CD4-positive, alpha-beta T cell treated with Interferon gamma for 1 hour (primary cell): ENCODE measurements at regions not wholly inside any gene's neighbourhood (a gene's known extent, or its start where the extent isn't known, plus 50 kb on each side); places are given as distances from the start of the nearest gene placed in this dataset.
"Not testable (repeated sequence)": the region's sequence is repeated elsewhere in the genome, so short reads cannot be mapped to it uniquely, and the experiment has no call there.

Source experiments
- DNase-seq: peaks from one replicate; pipeline ENCODE4 v3.0.0-alpha.2; 2020

DNA sequence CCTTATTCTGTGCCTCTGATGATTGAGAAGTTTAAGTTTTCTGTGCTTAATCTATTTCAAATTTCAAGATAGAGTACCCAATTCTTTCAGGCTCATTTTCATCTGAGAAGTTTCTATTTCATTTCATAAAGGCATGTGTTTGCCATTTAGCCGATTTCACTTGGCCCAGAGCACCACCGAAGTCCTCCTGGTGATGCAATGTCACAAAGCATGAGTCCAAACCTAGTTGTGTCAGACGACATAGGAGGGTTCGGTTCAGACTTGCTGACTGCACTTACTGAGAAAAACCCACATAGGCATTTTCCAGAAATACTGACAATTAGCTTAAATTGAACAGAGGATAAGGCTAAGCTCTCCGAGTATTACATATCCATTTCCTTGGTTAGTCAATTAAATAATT lies 152.4 kb upstream of the FAR2 start:
- DNase-seq: no peak

GRCh38 chr12:28998662-28999120 lies 150.4 kb upstream of the FAR2 start:
- DNase-seq: no peak

DNA sequence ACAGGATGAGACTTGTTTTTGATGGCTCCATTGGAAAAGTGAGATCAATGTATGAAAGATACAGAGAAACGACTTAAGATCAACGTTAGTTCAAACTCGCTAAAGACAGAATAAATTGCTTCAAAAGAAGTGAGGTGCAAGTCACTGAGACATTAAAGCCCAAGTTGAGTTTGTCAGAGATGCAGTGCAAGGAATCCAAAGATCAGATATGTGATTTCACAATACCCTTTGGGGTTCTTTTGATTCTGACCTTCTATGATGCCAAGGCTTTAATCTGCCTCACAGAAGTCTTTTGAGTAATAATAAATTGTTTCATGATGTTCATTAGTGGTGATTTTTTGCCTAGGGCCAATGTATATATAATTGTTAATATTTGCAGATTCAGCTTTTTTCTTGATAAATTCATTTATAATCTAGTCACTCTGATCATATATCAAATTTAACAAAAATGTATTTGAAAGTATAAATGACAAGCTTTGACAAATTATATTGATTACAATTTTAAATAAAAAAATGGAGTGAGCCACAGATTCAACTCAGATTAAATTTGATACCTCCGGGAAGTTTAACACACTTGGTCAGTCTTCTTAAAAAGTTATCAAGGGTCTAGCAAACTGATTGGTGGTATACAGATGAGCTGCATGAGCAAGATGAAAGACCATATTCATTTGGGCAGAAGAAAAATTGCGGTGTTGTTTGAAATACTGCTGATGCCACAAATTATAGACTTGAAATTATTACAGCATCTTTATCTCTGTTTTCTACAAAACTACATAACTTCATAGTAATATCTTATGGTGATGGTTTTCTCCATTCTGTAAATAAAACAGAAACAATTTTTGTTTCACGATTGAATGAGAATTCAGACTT lies 144.8 kb upstream of the FAR2 start:
- no peak for DNase-seq

DNA sequence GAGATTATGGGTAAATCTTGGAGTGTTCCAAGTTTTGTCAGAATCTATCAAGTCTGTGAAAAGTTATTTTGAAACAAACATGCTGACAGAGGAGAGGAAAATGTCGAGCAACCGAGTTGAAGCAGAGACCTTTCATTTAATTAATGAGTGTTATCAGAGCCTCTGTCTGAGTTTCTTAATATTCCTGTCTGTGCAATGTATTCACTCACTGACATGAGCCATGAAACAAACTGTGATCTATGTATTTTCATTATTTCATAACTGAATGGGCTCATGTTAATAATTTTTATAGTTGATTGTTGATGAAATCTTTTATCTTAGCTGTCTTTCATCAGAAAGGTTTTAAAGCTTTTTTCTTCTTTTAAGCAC lies 144.2 kb upstream of the FAR2 start:
- no peak for DNase-seq

GRCh38 chr12:29008786-29009185 lies 140.3 kb upstream of the FAR2 start:
- DNase-seq: no peak

DNA sequence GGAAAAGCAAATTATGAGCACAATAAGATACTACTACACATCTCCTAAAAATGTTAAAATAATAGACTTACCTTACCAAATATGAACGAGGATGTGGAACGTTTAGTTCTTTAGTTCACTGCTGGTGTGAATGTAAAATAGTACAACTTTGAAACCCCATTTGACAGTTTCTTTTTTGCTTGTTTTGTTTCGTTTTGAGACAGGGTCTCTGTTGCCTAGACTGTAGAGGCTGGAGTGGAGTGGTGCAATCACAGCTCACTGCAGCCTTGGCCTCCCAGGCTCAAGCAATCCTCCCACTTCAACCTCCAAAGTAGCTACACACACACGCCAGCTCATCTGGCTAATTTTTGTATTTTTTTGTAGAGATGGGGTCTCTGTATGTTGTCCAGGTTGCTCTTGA lies 136.4 kb upstream of the FAR2 start:
- no peak for DNase-seq

DNA sequence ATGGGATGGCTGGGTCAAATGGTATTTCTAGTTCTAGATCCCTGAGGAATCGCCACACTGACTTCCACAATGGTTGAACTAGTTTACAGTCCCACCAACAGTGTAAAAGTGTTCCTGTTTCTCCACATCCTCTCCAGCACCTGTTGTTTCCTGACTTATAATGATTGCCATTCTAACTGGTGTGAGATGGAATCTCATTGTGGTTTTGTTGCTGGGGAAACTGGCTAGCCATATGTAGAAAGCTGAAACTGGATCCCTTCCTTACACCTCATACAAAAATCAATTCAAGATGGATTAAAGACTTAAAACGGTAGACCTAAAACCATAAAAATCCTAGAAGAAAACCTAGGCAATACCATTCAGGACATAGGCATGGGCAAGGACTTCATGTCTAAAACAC lies 131.5 kb upstream of the FAR2 start:
- not testable (repeated sequence) for DNase-seq

DNA sequence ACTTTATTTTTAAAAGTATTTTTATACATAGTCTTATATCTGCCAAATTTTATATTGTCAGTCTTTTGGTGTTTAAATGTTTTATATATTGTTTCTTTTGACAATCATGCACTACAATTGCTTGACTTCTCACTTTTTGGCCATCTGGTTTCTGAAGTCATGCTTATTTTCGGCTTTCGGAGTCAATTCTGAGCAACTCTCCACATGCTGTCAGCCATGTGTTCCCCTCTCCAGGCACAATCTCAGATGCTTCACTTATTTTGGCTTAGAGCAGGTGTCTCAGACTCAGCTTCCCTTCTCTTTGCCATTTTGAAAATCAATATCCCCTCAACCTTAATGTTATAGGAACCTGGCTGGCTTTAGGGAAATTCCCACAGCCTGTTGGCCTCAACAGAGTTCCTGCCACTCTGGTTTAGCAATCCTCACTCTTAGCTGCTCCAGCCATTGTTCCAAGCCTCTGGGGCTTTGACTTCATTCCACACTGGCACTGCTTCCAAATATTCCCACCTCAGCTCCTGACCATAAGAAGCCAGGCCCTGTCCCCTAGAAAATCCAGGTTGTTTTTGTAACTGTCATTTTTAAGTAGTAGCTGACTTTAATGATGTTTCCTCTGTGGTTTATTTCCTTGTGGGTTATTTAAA lies 125.5 kb upstream of the FAR2 start:
- no peak for DNase-seq

DNA sequence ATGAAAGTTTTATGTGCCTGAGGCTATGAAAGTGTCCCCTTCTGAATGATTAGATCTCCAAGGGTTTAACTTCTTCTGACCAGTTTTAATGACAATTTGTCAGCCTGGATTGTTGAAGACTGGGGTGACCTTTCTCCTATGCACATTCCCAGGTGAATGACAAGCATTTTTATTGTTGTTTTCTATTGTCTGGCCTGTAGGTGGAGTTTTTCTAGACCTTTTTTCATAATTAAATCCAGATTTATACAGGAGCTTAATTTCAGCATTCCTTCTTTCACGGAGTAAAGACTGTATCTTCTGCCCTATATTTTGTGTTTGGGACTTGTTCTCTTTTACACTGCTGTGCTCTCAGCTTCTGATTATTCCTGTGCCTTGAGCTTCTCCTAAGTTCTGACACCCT lies 125.0 kb upstream of the FAR2 start:
- DNase-seq: no peak

DNA sequence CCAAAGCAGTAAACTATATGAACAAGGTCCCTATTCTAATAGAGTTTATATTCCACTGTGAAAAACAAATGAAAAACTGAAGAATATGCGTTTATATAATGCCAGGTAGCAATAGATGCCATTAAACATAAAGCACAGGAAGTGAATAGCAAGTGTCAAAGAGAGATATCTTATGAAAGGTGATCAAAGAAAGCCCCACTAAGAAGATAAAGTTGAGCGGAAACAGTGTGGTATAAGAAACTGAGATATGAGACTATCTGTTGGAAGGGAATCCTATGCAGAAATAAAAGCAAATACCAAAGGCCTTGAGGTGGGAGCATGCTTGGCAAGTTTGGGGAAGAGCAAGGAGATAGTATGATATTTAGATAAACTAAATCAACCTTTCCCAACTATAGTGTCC lies 123.1 kb upstream of the FAR2 start:
- DNase-seq: no peak

GRCh38 chr12:29026419-29026818 lies 122.7 kb upstream of the FAR2 start:
- no peak for DNase-seq

GRCh38 chr12:29029484-29029883 lies 119.6 kb upstream of the FAR2 start:
- DNase-seq: not testable (repeated sequence)

- no peak for DNase-seq
Observed at GRCh38 chr12:29030006-29030405, 119.1 kb upstream of the FAR2 start.

GRCh38 chr12:29032446-29032845 lies 116.6 kb upstream of the FAR2 start:
- no peak for DNase-seq

- DNase-seq: no peak
Observed at GRCh38 chr12:29033519-29033918, 115.6 kb upstream of the FAR2 start.

- no peak for DNase-seq
Observed at GRCh38 chr12:29035112-29035511, 114.0 kb upstream of the FAR2 start.

DNA sequence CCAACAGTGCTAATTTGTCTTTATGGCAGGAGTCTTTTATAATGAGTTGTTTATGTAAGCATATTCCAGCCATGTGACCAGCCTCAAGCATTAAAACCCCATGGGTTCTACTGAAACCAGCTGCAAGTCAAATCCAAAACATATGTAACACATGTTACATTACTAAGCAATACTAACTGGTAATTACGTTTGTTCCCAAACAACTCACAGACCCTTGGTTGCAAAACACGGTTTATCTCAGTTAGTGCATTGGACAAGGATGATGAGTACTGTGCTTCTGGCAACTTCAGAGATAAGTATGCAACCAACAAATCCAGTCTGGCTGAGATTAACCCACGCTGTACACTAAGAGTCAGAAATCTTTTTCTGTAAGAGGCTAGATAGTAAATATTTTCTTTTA lies 110.1 kb upstream of the FAR2 start:
- no peak for DNase-seq

- no peak for DNase-seq
Observed at GRCh38 chr12:29041621-29042020, 107.5 kb upstream of the FAR2 start.

- no peak for DNase-seq
Observed at GRCh38 chr12:29043069-29043468, 106.0 kb upstream of the FAR2 start.

DNA sequence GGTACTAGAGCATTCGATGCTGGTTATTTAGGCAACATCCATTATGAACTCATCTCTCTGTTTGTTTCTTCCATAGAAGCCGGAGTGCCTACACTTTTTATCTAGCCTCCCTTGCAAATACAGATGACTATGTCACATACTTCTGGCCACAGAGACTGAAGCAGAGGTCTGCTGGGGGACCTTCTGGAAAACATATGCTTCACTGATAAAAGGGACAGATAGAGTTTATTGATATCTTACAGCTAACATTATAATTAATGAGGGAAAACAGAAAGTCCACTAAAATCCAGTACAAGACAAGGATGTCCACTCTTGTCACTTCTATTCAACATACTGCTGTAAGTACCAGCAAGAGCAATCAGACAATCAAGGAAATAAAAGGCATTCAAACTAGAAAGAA lies 104.3 kb upstream of the FAR2 start:
- DNase-seq: no peak

DNA sequence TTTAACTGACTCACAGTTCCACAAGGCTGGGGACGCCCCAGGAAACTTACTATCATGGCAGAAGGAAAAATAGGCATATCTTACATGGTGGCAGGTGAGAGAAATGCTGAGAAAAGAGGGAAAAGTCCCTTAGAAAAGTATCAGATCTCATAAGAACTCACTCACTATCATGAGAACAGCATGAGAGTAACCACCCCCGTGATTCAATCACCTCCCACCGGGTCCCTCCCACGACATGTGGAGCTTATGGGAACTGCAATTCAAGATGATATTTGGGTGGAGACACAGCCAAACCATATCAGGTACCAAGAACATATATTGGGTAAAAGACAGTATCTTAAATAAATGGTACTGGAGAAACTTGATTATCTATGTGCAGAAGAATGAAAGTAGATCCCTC lies 100.3 kb upstream of the FAR2 start:
- DNase-seq: no peak

GRCh38 chr12:29050503-29050902 lies 98.6 kb upstream of the FAR2 start:
- DNase-seq: no peak

DNA sequence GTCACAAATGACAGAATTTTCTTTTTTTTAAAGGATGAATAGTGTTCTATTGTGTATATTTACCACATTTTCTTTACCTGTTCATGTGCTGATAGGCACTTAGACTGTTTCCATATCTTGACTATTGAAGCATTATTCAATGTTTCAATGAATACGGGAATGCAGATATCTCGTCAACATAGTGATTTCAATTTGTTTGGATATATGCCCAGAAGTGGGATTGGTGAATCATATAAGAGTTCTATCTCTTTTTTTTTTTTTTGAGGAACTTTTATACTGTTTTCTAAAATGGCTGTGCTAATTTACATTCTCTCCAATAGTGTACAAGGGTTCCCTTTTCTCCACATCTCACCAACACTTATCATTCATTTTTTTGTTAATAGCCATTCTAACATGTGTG lies 97.9 kb upstream of the FAR2 start:
- DNase-seq: no peak

DNA sequence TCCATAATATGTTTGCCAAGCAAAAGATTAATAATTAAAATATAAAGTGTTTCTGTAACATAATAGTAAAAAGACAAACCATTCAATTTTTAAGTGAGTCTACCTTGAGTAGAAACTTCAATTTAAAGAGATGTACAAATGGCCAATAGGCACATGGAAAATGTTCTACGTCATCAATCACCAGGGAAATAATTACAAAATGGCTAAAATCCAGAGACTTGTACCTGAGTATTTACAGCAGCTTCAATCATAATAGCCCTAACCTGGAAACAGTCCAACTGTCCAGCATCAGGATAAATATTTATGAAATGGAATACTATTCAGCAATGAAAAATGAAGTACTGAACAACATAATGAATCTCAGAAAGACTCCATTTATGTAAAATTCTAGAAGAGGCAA lies 95.5 kb upstream of the FAR2 start:
- no peak for DNase-seq
